Left ventricle myocardium inferior (tissue), 1 donor: ENCODE measurements at regions not wholly inside any gene's neighbourhood (a gene's known extent, or its start where the extent isn't known, plus 50 kb on each side); places are given as distances from the start of the nearest gene placed in this dataset.

Experiments
- DNase-seq: peaks from one replicate; pipeline ENCODE4 v3.0.0-alpha.2; 2020
- H3K27ac ChIP-seq: fragments of 200-600 bp; replicated peaks from 2 replicates; pipeline ENCODE4 v1.8.0; 2021
- H3K27me3 ChIP-seq: fragments of 200-600 bp; 2 replicates; pipeline ENCODE4 v1.8.0; 2021; ENCODE audit warnings: low read depth
- H3K36me3 ChIP-seq: fragments of 200-600 bp; 2 replicates; pipeline ENCODE4 v1.8.0; 2021
- H3K4me1 ChIP-seq: fragments of 200-600 bp; 2 replicates; pipeline ENCODE4 v1.8.0; 2021
- H3K4me3 ChIP-seq: fragments of 200-600 bp; 2 replicates; pipeline ENCODE4 v1.8.0; 2021; ENCODE audit warnings: mild to moderate bottlenecking, moderate library complexity
- H3K9me3 ChIP-seq: fragments of 200-600 bp; replicated peaks from 2 replicates; pipeline ENCODE4 v1.8.0; 2021
- CTCF ChIP-seq: fragments of 200-600 bp; IDR thresholded peaks from 2 replicates; pipeline ENCODE4 v1.8.0; 2021; ENCODE audit warnings: antibody characterized with exemption, mild to moderate bottlenecking, borderline replicate concordance
- intact Hi-C: fragments of 100-400 bp; cut with micrococcal nuclease; formaldehyde crosslinking; loops from one replicate; pipeline ENCODE4 v1.11.0; 2022
- donor health status: DM: no; HTN: yes; CAD: no; lungs with severe emphysema.

- intact Hi-C loops, result no loop called here
- H3K36me3 ChIP-seq, result no peaks in the 10 kb centered on the region
- no peak for DNase-seq
- H3K27ac ChIP-seq, result no peak overlapping the region
- H3K4me1 ChIP-seq, result peaks cover 7% of the 10 kb centered on the region
- H3K9me3 ChIP-seq, result peaks cover 2% of the 10 kb centered on the region
- no peak overlapping the region for H3K4me3 ChIP-seq
- no peaks in the 10 kb centered on the region for H3K27me3 ChIP-seq
- TF ChIP-seq CTCF, result no peak
Observed at GRCh38 chr2:134089454-134089853, 164.4 kb upstream of the MGAT5 start.

DNA sequence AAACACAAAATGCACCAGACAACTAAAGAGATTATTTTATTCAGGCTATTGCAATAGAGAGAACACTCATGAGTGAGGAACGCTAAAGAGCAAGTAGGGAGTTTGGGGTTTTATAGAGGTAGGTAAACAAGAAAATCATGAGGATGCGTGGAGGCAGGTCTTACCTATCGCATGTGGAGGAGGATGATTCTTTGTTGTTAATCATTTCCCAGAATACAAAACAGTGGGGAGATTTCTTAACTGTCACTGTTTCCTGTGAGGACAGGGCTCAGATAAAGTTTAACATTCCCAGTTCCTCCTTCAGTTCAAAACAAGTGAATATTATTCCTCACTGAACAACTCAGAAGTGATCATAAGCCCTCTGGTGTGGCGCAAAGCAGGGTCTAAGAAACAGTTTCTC lies 156.1 kb upstream of the MGAT5 start:
- DNase-seq, result no peak
- Histone ChIP-seq H3K27me3 (peaks cover 9% of the 10 kb centered on the region), H3K9me3 (peaks cover 9% of the 10 kb centered on the region), H3K27ac (no peak overlapping the region), H3K4me3 (no peak overlapping the region), H3K36me3 (no peaks in the 10 kb centered on the region), H3K4me1 (no peaks in the 10 kb centered on the region)
- intact Hi-C loops, result no loop called here
- no peak for TF ChIP-seq CTCF

GRCh38 chr2:134098321-134098720 lies 155.6 kb upstream of the MGAT5 start:
- TF ChIP-seq CTCF, result no peak
- Histone ChIP-seq H3K27me3 (peaks cover 9% of the 10 kb centered on the region), H3K4me3 (no peak overlapping the region), H3K36me3 (no peaks in the 10 kb centered on the region), H3K4me1 (no peaks in the 10 kb centered on the region), H3K9me3 (peaks cover 9% of the 10 kb centered on the region), H3K27ac (no peak overlapping the region)
- no peak for DNase-seq
- intact Hi-C loops, result no loop called here

- H3K4me1 ChIP-seq, result no peaks in the 10 kb centered on the region
- DNase-seq, result no peak
- no peaks in the 10 kb centered on the region for H3K36me3 ChIP-seq
- H3K4me3 ChIP-seq, result no peak overlapping the region
- TF ChIP-seq CTCF, result no peak
- H3K27me3 ChIP-seq, result peaks cover 9% of the 10 kb centered on the region
- no peak overlapping the region for H3K27ac ChIP-seq
- intact Hi-C loops, result no loop called here
- peaks cover 9% of the 10 kb centered on the region for H3K9me3 ChIP-seq
Observed at GRCh38 chr2:134099273-134099672, 154.6 kb upstream of the MGAT5 start.

DNA sequence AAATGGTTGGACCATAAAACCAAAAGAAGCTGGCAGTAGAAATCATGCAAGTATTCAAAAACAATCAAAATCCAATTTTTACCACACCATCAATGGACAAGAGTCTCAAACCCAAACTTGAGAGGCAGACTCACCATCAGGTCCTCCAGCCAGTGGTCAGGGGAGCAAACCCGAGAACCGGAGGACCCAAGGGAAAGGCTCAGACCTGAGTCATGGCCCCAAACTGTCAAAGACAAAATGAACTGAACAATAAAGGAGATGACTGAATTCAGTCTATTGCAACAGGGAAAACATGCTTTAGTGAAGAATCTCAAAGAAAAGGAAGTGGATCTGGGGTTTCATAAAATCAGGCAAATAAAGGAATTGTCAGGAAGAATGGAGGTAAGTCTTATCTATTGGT lies 150.7 kb upstream of the MGAT5 start:
- no peaks in the 10 kb centered on the region for H3K27me3 ChIP-seq
- no peak overlapping the region for H3K4me3 ChIP-seq
- intact Hi-C loops, result no loop called here
- DNase-seq, result no peak
- no peaks in the 10 kb centered on the region for H3K9me3 ChIP-seq
- H3K36me3 ChIP-seq, result no peaks in the 10 kb centered on the region
- no peaks in the 10 kb centered on the region for H3K4me1 ChIP-seq
- no peak overlapping the region for H3K27ac ChIP-seq
- no peak for TF ChIP-seq CTCF

DNA sequence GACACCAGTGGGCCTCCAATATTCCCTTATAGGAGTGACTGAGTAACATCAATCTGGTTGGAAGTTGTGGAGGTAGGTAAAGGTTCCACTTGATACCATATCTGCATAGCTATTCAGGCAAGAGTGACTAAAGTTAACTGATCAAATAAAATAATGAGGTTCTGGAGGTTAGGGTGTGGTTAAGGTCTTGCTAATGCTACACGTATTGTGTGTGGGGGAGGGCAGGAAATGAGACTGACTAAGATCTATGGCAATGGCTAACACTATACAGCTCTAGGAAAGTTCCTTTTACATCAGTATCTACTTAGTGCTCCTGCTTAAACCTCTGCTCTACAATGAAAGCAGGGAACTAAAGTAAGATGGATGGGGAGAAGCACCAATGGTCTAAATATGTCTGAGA lies 149.1 kb upstream of the MGAT5 start:
- peaks cover 5% of the 10 kb centered on the region for H3K9me3 ChIP-seq
- no peaks in the 10 kb centered on the region for H3K27me3 ChIP-seq
- H3K36me3 ChIP-seq, result no peaks in the 10 kb centered on the region
- intact Hi-C loops, result no loop called here
- H3K4me1 ChIP-seq, result no peaks in the 10 kb centered on the region
- TF ChIP-seq CTCF, result no peak
- no peak for DNase-seq
- no peak overlapping the region for H3K4me3 ChIP-seq
- H3K27ac ChIP-seq, result no peak overlapping the region
